ENCODE measurements at regions not wholly inside any gene's neighbourhood (a gene's known extent, or its start where the extent isn't known, plus 50 kb on each side); places are given as distances from the start of the nearest gene placed in this dataset.

GRCh38 chr5:8188874-8189565 lies 320.1 kb downstream of the MTRR start:
- no peak for TF ChIP-seq CTCF (IDR thresholded peaks at IDR 0.05; ENCODE audit: poor library complexity)
- no peak for TF ChIP-seq EZH2 (IDR thresholded peaks at IDR 0.05; ENCODE audit: borderline replicate concordance)
- no peak for TF ChIP-seq EZH2phosphoT487 (IDR thresholded peaks at IDR 0.05; ENCODE audit: low read depth, severe bottlenecking, unreplicated experiment)
